ENCODE measurements at regions not wholly inside any gene's neighbourhood (a gene's known extent, or its start where the extent isn't known, plus 50 kb on each side); places are given as distances from the start of the nearest gene placed in this dataset.
A peak's percentile ranks its signal among the peaks of the same experiment; 100 is the strongest.

DNA sequence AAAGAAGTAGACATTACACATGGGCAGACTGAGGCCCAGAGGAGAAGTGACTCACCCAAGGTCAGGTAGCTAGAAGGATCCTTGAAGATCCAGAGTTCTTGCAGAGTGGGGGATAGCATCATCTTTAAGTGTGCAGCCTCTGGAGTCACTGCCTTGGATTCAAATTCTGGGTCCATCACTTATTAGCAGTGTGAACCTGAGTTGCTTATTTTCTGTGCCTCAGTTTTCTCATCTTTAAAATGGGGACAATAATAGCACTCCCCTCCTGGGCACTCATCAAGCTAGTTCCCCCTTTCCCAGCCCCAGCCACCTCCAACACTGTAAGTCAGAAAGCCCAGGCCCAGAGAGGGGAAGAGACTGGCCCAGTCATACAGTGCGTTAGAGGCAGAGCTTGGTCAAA lies 141.8 kb upstream of the PJA1 start:
- no peak for DNase-seq (ENCODE audit: low read depth in 2 of 3, low spot score in 2 of 3)

DNA sequence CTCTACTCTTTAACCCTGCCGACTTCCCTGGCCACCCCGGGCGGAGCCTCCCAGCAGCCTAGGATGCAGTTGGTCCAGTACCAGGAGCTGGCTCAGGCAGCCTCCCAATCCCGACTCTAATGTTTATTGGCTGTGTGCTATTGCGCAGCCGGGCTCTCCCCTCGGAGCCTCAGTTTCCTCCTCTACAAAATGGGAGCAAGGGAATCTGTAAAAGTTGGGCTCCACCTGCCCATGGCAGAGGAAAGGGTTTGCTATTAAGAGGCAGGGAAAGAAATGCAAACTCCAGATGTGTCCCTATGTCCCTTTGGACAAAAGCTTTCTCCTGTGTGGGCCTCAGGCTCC lies 140.8 kb upstream of the PJA1 start:
- no peak for DNase-seq (ENCODE audit: low read depth in 2 of 3, low spot score in 2 of 3)

DNA sequence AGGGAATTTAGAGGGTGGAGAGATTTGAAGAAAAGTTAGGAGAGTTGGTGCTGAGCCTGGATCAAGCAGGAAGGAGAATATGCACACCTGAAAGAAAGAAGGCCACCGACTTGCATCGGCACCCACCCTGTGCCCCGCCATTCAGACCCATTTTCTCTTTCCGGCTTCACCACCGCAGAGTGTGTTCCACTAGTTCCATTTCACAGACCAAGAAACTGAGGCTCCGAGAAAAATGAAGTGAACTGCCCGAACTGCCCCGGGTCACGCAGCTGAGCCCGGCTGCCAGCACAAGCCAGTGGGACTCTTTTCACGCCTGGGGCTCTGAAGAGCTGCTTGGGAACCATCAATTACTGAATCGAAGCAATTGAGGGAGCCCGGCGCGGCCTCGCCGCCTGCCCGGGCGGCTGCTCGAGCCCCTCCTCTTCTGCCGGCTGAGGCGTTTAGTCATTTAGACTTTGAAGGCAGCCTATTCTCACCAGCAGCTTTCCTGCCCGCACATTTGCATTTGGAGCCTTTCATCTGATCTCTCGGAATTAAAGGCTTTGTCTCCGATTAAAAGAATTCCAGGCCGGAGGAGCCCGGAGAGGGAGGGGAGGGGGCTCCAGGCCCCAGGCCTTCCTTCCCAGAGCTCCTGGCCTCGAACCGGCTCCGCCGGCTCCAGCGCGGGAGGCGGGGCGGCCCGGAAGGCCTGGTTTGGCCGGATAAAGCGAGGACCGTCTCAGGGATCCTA lies 140.2 kb upstream of the PJA1 start:
- no peak for DNase-seq (ENCODE audit: low read depth in 2 of 3, low spot score in 2 of 3)

DNA sequence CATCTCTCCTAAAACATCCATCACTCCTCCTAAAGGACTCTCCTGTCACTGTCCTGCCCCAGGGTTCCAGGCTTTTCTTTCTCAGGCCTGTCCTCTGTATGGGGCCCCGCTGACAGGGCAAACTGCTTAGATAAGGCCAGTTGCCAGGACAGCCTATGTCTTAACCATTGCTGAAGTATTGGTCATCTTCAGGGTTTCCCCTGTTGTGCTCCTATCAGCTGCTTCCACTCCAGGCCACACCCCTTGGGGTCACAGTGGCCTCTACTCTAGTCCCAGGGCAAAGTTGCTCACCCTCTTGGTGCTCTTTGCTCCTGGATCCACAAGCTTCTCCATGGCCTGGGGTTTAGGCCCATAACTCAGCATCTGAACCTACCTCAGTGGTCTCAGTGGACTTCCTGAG lies 138.0 kb upstream of the PJA1 start:
- DNase-seq (ENCODE audit: low read depth in 2 of 3, low spot score in 2 of 3) = no peak

DNA sequence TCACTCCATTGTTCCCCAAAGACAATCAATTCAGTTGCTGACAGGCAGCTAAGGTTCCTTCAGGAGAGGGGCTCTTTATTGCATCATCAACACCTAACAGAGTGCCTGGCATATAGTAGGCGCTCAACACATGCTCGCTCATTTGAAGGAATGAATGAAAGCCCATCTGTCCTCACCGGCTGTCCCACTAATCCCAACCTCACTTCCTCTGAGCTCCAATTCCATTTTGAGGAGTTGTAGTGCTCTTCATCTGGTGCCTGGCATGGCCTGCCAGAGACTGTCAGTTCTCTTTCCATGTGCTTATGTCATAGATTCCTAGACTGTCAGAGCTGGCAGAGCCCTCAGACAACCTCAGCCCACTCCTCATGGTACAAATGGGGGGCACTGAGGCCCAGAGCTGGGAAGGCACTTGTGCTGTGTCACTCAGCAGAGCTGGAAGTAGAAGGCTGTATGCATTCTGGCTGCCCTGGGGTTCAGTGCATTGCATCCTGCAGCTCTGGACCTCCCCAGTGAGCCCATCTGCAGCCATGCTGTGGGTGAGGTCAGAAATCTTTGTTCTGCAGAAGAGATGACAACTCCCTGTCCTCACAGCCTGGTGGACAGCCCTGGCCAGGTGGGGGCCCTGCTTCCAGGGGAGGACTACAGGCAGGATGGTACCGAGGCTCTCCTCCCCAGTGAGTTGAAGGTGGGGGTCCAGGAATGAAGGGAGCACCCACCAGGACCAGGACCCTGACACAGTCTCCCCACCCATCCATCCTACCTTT lies 134.9 kb upstream of the PJA1 start:
- no peak for DNase-seq (ENCODE audit: low read depth in 2 of 3, low spot score in 2 of 3)

DNA sequence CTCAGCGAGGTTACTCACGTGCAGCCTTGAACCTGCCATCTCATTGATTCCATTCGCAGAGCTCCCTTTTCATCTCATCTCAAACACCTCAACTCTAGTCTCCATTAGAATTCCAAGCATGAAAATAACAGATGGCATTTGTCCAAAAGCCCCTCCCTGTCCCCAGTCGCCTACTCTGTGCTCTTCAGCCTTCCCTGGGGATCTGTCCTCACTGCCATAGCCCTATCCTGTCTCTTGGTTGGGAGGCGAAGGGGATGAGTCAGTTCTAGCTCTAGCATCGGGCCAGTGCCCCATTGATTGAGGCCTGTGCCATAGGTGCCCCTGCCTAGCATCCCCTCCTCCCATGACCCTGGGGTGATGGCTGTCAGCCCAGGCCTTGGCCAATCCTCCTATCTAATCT lies 134.0 kb upstream of the PJA1 start:
- no peak for DNase-seq (ENCODE audit: low read depth in 2 of 3, low spot score in 2 of 3)

DNA sequence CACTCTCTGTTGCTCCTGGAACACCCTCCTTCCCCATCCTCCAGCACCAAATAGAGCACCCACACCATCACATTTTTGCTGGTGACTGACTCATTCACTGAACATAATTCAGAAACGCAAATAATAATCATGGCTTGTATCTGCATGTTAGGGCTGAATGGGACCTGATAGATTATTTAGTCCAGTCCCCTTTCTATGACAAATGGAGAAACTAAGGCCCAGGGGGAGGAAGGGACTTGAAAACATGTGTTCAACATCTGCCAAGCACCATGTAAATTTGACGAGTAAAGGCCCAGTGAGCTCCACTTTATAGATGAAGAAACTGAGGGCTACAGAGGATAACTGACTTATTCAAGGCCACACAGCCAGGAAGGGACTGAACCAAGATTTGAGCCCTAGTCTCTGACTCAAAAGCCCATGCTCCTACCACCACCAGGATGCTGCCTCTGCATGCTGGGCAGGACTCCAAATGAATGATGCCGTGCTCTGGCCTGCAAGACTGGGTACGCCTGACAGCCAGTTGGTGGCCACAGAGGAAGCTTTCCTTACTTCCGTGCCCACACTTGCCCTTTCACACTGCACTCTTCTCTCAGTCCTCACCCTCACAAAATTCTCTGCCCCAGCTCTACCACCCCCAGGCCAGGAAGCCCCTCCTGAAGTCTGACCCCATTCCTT lies 133.3 kb upstream of the PJA1 start:
- no peak for DNase-seq (ENCODE audit: low read depth in 2 of 3, low spot score in 2 of 3)

DNA sequence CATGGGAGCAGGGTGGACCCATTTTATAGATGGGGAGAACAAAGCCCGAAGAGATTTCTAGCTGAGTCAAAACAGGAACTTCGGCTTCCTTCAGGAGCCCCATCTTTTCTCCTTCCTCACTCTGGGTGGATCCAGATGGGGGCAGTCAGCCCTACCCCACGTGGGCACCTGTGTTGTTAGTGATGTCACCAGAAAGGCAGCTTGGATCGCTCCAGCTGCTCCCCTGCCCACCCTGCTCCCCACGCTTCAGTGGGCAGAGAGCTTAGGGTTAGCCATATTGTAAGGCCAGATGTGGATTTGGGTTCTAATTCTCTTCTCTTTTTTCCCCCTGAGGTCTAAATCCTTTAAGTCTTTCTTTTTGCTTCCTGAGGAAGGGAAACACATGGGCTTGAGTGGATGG lies 132.3 kb upstream of the PJA1 start:
- DNase-seq (ENCODE audit: low read depth in 2 of 3, low spot score in 2 of 3) = no peak

DNA sequence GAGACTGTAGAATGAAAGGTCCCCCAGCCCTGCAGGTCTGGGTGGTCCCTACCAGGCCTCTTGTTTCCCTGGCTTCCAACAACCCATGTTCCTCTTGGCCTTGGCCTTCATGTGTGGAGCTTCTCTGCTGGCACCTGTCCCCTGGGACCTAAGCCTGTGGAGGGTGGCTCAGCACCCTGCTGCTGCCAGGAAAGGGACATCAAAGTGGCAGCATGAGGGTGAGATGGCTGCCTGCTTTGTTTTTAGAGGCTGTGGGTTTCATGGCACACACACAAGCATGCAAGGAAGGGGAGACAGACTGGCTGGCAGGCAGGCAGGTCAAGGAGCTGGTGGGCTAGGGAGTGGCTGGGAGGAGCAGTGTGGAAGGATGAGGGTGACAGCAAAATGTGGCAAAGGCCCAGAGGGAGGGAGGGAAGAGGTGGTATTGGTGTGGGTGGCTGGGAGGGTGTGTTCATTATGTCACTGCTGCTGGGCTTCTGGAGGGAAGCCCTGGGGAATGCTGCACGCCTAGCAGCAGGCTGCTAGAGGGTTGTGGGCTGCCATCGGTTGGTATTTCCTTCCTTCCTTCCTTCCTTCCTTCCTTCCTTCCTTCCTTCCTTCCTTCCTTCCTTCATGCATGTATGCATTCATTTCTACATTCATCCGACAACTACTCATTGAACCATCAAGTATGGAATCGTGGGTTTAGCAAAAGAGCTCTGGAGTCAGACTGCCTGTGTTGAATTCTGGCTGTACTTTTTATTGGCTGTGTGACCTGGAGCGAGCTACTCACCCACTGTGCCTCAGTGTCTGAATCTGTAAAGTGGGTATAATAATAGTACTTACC lies 128.7 kb upstream of the PJA1 start:
- DNase-seq (ENCODE audit: low read depth in 2 of 3, low spot score in 2 of 3) = no peak

DNA sequence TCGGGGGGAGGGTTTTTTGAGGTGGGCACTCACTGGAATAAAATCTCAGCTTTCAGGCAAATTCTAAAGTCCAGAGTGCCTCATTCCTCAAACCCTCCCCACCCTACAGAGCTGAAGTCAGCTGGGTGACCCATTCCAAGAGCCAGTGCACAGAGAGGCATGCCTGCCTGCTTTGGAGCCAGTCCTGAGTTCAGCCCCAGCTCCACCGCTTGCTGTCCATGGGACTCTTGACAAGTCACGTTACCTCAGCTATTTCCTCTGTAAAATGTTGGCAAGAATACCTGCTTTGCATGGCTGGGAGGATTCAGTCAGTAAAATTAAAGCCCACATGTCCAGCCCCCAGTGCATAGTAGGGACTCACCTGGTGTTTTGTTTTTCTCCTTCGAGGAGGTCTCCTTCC lies 125.9 kb upstream of the PJA1 start:
- no peak for DNase-seq (ENCODE audit: low read depth in 2 of 3, low spot score in 2 of 3)

DNA sequence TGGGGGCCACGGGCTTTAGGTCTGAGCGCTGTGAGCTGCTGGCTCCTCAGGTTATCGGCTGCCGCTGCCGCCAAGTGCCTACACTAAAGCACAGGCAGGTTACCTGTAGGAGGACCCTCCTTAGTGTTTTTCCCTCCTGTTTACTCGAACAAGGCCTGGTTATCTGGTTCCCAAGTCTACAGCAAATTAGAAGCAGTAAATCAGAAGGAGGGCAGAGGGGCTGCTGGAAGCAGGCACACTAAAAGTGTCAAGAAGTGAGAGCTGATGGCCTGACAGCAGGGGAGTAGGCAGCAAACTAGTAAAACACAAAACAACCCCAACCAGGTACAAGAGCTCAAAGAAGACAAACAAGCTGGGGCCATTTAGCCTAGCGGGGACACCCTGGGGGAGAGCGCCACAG lies 125.0 kb upstream of the PJA1 start:
- no peak for DNase-seq (ENCODE audit: low read depth in 2 of 3, low spot score in 2 of 3)

DNA sequence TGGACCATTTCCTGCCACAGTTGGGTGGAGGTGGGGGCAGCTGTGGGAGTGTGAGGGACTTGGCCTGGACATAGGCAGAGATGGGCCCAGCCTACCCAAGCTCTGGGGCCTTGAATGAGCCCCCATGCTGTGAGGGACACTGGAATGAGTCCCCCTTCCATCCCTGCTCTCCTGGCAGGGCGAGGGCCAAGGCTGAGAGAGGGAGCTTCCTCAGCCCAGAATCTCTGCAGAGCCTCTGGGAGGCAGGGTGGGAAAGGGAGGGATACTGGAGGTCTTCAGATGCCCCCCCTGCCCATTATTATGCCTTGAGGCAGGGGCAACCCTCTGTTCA lies 124.5 kb upstream of the PJA1 start:
- no peak for DNase-seq (ENCODE audit: low read depth in 2 of 3, low spot score in 2 of 3)

DNA sequence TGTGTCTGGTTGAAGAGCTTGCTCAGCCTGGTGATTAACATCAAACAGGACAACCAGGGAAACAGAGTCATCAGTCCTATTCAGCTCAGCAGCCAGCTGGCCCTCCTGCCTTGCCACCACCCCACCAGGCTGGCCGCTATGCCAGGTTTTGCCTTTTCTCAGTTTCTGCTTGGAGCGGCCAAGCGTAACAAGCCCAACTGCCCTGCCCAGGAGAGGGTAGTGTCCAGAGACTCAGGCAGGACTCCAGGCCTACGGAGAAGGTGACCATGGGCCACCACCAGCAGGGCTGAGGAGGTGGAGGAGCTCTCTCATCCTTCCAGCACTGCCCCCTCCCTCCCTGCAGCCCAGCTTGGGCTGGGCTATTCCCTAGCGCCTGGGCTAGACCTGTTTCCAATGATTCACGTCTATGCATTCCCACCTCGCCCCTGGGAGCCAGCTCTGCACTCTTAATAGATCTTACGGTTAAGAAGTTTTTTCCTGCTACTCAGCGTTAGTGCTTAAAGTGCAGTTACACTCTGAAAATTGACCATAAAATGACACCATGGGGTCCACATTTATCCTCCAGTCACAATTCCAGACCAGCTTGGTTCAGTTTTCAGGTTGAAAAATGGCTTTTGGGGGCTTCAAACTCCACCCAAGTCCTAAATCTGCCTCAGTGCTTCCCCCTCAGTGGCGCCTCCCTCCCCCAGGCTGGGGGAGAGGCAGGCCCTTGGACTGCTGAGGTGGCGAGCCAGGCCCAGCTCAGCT lies 124.0 kb upstream of the PJA1 start:
- DNase-seq (ENCODE audit: low read depth in 2 of 3, low spot score in 2 of 3) = no peak

DNA sequence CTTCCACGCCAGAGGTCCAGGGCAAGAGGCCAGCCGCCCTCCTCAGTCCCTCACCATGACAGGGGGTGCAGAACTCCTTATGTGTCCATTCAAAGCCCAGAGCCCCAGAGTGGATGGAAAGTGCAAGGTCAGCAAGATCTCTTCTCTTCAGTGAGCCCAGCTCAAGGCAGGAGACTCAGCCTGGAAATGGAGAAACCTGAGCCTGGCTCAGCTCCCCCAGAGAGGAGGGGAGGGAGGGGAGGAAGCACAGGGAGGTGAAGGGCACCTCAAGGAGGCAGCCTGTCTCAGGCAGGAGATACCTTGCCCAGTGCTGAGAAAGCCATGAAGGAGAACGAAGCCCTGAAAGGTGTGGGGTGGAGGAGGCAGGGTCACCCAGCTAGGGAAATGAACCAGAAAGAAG lies 121.8 kb upstream of the PJA1 start:
- DNase-seq (ENCODE audit: low read depth in 2 of 3, low spot score in 2 of 3) = no peak

DNA sequence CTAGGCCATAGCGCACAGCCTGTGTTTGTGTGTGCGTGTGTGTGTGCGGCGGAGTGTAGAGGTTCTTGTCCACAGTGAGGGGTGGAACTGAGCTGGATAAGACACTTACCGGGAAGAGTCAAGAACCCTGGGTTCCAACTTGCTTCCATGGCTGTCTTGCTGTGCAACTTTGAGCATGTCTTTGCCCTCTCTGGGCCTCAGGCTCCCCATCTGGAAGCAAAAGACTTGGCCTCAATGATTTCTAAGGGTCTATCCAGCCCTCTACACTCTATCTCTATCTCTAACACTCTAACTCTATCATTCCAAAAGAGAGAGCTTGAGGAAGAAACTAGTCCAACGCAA lies 121.3 kb upstream of the PJA1 start:
- no peak for DNase-seq (ENCODE audit: low read depth in 2 of 3, low spot score in 2 of 3)

DNA sequence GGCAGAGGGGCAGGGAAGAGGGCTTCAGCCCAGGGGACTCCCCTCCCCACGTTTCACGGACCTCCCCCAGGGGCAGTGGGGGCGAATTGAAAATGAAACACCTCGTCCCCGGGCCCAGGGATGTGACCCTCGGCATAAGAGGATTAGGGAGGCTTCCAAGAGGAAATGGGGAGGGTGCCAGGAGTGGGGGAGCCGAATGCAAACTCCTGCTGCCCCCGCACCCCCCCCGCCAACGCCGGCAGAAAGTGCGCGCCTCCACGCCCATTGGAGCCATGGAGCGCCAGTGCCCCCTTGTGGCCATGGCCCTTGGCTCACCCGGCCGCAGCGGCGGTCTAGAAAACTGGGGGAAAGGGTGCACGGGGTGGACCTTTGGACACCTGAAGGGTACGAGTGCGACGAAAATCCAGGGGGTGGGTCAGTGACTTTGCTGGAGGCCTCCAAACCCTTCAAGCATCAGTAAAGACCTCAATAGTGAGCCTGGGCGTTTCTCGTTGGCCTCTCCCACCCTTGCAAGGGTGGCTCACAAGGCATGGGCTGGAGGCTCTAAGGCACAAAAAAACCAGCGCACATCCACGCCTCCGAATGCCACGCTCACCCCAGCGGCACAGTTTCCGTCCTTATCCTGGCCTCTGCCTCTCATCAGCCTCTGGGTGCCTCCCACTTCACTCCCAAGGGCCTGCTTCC lies 120.8 kb upstream of the PJA1 start:
- DNase-seq (ENCODE audit: low read depth in 2 of 3, low spot score in 2 of 3) = peak; percentile 11 to 62 (median 11)

DNA sequence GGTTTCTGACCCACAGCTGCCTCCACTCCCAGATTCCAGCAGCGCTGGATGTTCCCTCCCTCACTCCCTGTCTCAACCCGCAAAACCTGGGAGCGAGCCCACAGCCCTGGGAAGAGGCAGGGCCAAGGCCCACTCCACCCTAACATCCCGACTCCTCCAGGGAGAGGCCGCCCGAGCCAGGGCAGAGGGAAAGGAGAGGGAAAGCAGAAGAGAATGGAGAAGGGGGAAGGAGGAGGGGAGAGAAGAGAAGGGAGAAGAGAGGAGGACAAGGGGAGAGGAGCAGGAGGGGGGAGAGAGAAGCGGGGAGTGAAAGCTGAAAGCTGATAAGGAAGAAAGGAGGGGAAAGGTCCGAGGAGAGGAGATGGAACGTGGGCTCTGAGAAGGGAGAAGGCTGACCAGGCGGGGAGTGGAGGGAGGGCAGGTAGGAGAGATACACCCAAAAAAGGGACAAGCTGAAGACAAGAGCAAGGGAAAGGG lies 120.2 kb upstream of the PJA1 start:
- DNase-seq (ENCODE audit: low read depth in 2 of 3, low spot score in 2 of 3) = no peak

DNA sequence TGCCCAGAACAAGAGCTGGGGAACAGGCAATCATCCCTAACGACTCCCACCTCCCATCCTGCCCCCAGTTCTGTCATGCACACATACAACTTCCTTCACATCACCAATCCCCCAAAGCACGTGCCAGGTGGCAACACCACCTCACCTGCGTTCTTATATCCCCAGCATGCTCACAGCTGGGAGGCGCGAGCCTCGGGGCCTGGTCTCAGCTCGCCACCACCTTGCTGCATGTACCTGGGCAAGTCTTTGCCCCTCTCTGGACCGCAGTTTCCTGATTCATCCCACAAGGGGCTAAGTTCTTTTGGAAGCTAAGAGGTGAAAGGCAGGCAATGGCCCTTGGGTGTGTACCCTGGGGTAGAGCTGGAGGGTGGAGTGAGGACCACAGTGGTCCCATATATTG lies 119.2 kb upstream of the PJA1 start:
- DNase-seq (ENCODE audit: low read depth in 2 of 3, low spot score in 2 of 3) = no peak

DNA sequence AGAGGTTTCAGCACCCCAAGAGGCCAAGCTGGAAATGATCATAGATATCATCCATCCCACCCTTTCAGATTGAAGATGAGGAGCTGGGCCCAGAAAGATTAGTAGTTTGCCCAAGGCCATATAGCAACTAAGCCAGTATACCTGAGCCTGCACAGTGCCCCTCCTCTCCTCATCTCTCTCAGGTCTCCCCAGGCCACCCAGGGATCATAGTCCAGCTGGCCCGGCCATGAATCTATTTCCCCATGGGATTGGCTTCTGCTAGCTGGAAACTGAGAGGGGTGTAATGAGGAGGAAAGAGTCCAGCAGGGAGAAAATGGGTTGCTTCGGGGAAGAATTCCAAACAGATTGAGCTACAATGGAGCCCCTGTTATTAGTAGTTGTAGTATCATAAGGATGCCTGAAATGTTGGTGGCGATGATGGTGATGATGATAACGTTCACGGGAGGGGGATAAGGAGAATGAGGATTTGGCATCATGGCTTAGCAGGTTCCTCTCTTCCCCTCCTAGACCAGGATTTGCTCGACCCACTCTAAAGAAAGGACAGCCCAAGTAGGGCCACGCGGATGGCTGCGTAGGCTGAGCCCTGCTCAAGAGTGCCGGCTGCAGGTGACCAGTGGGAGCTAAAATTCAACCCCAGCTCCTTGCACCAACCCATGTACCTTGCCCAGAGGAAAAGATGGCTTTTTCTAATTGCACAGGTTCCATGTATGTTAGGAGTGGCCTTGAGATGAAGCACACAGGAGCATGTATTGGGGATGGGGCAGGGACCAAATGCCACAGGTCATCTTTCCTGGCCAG lies 117.8 kb upstream of the PJA1 start:
- no peak for DNase-seq (ENCODE audit: low read depth in 2 of 3, low spot score in 2 of 3)

DNA sequence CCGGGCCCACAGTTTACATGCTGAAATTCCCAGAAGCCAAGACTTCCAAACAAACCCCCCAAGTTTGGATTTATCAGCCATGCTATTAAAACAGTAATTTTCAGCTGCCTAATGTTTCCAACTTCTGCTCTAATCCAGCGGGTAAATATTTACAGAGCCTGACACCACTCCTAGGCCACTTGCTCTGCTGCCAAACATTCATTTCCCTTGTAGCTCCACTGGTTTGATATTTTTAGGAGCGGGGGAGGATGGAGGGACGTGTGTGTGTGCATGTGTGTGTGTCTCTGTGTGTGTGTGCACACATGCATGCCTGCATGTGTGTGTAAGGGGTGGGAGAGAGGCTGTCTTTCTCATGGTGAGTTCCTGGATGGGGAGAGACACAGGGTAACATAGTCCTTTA lies 115.7 kb upstream of the PJA1 start:
- no peak for DNase-seq (ENCODE audit: low read depth in 2 of 3, low spot score in 2 of 3)

Data from activated CD8-positive, alpha-beta memory T cell treated with anti-CD3 and anti-CD28 coated beads for 48 hours (primary cell).